ENCODE measurements at regions not wholly inside any gene's neighbourhood (a gene's known extent, or its start where the extent isn't known, plus 50 kb on each side); places are given as distances from the start of the nearest gene placed in this dataset.
"Not testable (repeated sequence)": the region's sequence is repeated elsewhere in the genome, so short reads cannot be mapped to it uniquely, and the experiment has no call there.

GRCh38 chr9:29212397-29213387 is 1639.4 kb upstream of the C9orf72 start:
- DNase-seq (ENCODE audit: low read depth, low spot score) = no peak

GRCh38 chr9:29213417-29214153 is 1640.3 kb upstream of the C9orf72 start, which contains the start of gene LINGO2:
Gene LINGO2 (minus strand): TSS chr9:29213601.
- DNase-seq (ENCODE audit: low read depth, low spot score) = no peak

GRCh38 chr9:29214154-29214689 is 1640.9 kb upstream of the C9orf72 start:
- DNase-seq (ENCODE audit: low read depth, low spot score) = no peak

GRCh38 chr9:29214690-29215253 is 1641.5 kb upstream of the C9orf72 start:
- DNase-seq (ENCODE audit: low read depth, low spot score) = no peak

GRCh38 chr9:29217966-29218365 is 1644.7 kb upstream of the C9orf72 start:
- DNase-seq (ENCODE audit: low read depth, low spot score) = no peak

- DNase-seq (ENCODE audit: low read depth, low spot score) = no peak
Observed at GRCh38 chr9:29220596-29221251, 1647.4 kb upstream of the C9orf72 start.

- no peak for DNase-seq (ENCODE audit: low read depth, low spot score)
Observed at GRCh38 chr9:29228558-29228957, 1655.3 kb upstream of the C9orf72 start.

GRCh38 chr9:29230931-29231330 is 1657.7 kb upstream of the C9orf72 start:
- DNase-seq (ENCODE audit: low read depth, low spot score) = no peak

GRCh38 chr9:29233193-29233592 is 1659.9 kb upstream of the C9orf72 start:
- DNase-seq (ENCODE audit: low read depth, low spot score) = no peak

- DNase-seq (ENCODE audit: low read depth, low spot score) = no peak
Observed at GRCh38 chr9:29241320-29241719, 1668.0 kb upstream of the C9orf72 start.

- no peak for DNase-seq (ENCODE audit: low read depth, low spot score)
Observed at GRCh38 chr9:29245351-29245750, 1672.1 kb upstream of the C9orf72 start.

GRCh38 chr9:29270400-29270799 is 1697.1 kb upstream of the C9orf72 start:
- DNase-seq (ENCODE audit: low read depth, low spot score) = not testable (repeated sequence)

- no peak for DNase-seq (ENCODE audit: low read depth, low spot score)
Observed at GRCh38 chr9:29282121-29282520, 1708.8 kb upstream of the C9orf72 start.

GRCh38 chr9:29285818-29286217 is 1712.5 kb upstream of the C9orf72 start:
- DNase-seq (ENCODE audit: low read depth, low spot score) = no peak

GRCh38 chr9:29289365-29289764 is 1716.1 kb upstream of the C9orf72 start:
- no peak for DNase-seq (ENCODE audit: low read depth, low spot score)

- no peak for DNase-seq (ENCODE audit: low read depth, low spot score)
Observed at GRCh38 chr9:29290516-29290915, 1717.2 kb upstream of the C9orf72 start.

- no peak for DNase-seq (ENCODE audit: low read depth, low spot score)
Observed at GRCh38 chr9:29297592-29297991, 1724.3 kb upstream of the C9orf72 start.

GRCh38 chr9:29311221-29311620 is 1737.9 kb upstream of the C9orf72 start:
- DNase-seq (ENCODE audit: low read depth, low spot score) = no peak

GRCh38 chr9:29312327-29312726 is 1739.0 kb upstream of the C9orf72 start:
- DNase-seq (ENCODE audit: low read depth, low spot score) = no peak

- DNase-seq (ENCODE audit: low read depth, low spot score) = no peak
Observed at GRCh38 chr9:29319736-29320513, 1746.6 kb upstream of the C9orf72 start.

GRCh38 chr9:29322240-29322639 is 1749.0 kb upstream of the C9orf72 start:
- no peak for DNase-seq (ENCODE audit: low read depth, low spot score)
